ENCODE measurements at regions not wholly inside any gene's neighbourhood (a gene's known extent, or its start where the extent isn't known, plus 50 kb on each side); places are given as distances from the start of the nearest gene placed in this dataset.
A peak's percentile ranks its signal among the peaks of the same experiment; 100 is the strongest.

GRCh38 chr16:55252577-55252976, 71.4 kb upstream of the IRX6 start:
- Mint-ChIP-seq H3K9me3 (peaks cover 3 to 23% (median 10%) of the 10 kb centered on the region in 9 donors), H3K27ac (no peak overlapping the region), H3K36me3 (peaks cover 0 to 7% (median 0%) of the 10 kb centered on the region in 3 donors), H3K4me1 (no peaks in the 10 kb centered on the region), H3K4me3 (no peak overlapping the region), H3K27me3 (peaks cover 5 to 45% (median 18%) of the 10 kb centered on the region in 5 donors)
- POLR2A ChIA-PET: no interaction called here
- DNase-seq (no peak), ATAC-seq (no peak)

DNA sequence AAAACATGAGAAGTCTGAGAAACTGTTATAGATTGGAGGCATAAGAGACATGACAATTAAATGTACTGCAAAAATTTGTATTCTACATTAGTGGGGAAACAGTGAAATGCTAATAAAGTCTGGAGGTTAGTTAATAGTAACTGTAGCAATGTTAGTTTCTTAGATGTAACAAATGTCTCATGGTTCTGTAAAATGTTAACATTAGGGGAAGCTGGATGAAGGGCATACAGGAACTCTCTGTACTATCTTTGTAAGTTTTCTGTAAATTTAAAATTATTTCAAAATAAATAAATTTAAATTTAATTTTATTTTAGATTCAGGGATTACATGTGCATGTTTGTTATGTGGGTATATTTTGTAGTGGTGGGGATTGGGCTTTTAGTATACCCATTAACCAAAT, 70.0 kb upstream of the IRX6 start:
- Mint-ChIP-seq H3K4me3 (no peak overlapping the region), H3K27me3 (peaks cover 5 to 37% (median 18%) of the 10 kb centered on the region in 5 donors), H3K36me3 (peaks cover 0 to 7% (median 0%) of the 10 kb centered on the region in 3 donors), H3K27ac (no peak overlapping the region), H3K4me1 (no peaks in the 10 kb centered on the region), H3K9me3 (peaks cover 3 to 23% (median 10%) of the 10 kb centered on the region in 9 donors)
- DNase-seq: no peak
- ATAC-seq: no peak
- POLR2A ChIA-PET: no interaction called here

- no peak for ATAC-seq
- DNase-seq: no peak
- Mint-ChIP-seq H3K27ac (no peak overlapping the region), H3K27me3 (peaks cover 6 to 28% (median 9%) of the 10 kb centered on the region in 5 donors), H3K36me3 (peaks cover 0 to 7% (median 0%) of the 10 kb centered on the region in 3 donors), H3K4me1 (no peaks in the 10 kb centered on the region), H3K9me3 (peaks cover 3 to 23% (median 10%) of the 10 kb centered on the region in 9 donors), H3K4me3 (no peak overlapping the region)
- POLR2A ChIA-PET: no interaction called here
Measured at GRCh38 chr16:55255733-55256282, 68.2 kb upstream of the IRX6 start.

DNA sequence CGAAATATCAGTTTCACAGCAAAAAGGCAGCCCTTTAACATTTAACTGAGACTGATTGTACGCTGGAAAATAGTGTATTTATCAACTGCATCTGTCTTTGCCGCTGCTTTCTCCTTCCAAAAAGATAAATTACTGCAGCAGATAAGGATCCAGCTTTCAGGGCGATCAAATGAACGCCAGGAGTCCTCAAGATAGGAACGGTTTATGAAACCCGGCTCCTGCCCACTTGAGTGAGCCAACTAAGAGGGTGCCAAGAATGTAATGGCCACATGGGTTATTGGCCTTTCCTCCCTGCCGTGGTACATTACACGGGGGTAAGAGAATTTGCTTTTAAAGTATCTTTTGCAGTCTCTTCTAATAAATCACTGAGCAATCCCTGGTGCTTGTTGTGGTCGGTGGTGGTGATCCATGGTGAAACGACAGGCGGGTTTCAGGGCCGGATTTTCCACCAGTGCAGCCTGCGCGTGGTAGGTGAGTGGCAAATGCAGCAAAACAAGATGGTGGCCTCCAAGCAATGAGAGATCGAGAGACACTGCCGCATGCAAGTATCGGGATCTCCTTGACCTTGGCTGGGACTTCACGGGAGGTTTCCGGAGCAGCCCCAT, 67.5 kb upstream of the IRX6 start:
- no peak for ATAC-seq
- peaks cover 2 to 21% (median 6%) of the 10 kb centered on the region in 5 donors for H3K27me3 Mint-ChIP-seq
- POLR2A ChIA-PET: no interaction called here
- no peak overlapping the region for H3K27ac Mint-ChIP-seq
- H3K4me1 Mint-ChIP-seq: no peaks in the 10 kb centered on the region
- H3K36me3 Mint-ChIP-seq: peaks cover 0 to 7% (median 0%) of the 10 kb centered on the region in 3 donors
- H3K9me3 Mint-ChIP-seq: peaks cover 3 to 23% (median 10%) of the 10 kb centered on the region in 9 donors
- H3K4me3 Mint-ChIP-seq: no peak overlapping the region
- no peak for DNase-seq

- Mint-ChIP-seq H3K27me3 (peaks cover 1 to 21% (median 6%) of the 10 kb centered on the region in 5 donors), H3K27ac (no peak overlapping the region), H3K36me3 (peaks cover 0 to 7% (median 0%) of the 10 kb centered on the region in 3 donors), H3K4me1 (no peaks in the 10 kb centered on the region), H3K4me3 (no peak overlapping the region), H3K9me3 (peaks cover 3 to 20% (median 7%) of the 10 kb centered on the region in 9 donors)
- ATAC-seq: no peak
- peak in 6 of 10 donors; percentile 3 to 25 (median 21) for DNase-seq
- POLR2A ChIA-PET: no interaction called here
Measured at GRCh38 chr16:55257966-55258613, 65.9 kb upstream of the IRX6 start.

DNA sequence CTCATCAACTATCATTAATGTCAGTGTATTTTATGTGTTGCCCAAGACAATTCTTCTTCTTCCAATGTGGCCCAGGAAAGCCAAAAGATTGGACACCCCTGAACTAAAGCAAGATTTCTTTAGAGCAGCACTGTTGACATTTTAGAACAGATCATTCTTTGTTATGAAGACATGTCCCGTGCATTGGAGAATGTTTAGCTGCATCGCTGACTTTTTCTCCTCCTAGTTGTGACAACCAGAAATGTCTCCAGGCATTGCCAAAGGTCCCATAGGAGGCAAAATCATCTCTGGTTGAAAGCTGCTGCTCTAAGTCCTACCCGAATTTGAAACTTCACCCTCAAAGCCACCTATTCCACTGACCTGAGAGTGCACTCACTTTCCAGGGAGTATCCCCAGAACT, 62.7 kb upstream of the IRX6 start:
- no peaks in the 10 kb centered on the region for H3K4me1 Mint-ChIP-seq
- no peak overlapping the region for H3K4me3 Mint-ChIP-seq
- peaks cover 6 to 26% (median 9%) of the 10 kb centered on the region in 5 donors for H3K27me3 Mint-ChIP-seq
- no peak for ATAC-seq
- POLR2A ChIA-PET: no interaction called here
- DNase-seq: no peak
- no peaks in the 10 kb centered on the region for H3K36me3 Mint-ChIP-seq
- no peak overlapping the region for H3K27ac Mint-ChIP-seq
- peaks cover 0 to 4% (median 0%) of the 10 kb centered on the region in 9 donors for H3K9me3 Mint-ChIP-seq

- ATAC-seq (no peak), DNase-seq (no peak)
- Mint-ChIP-seq H3K4me3 (no peak overlapping the region), H3K4me1 (no peaks in the 10 kb centered on the region), H3K36me3 (no peaks in the 10 kb centered on the region), H3K9me3 (peaks cover 0 to 5% (median 0%) of the 10 kb centered on the region in 9 donors), H3K27ac (no peak overlapping the region), H3K27me3 (peaks cover 4 to 17% (median 8%) of the 10 kb centered on the region in 5 donors)
- POLR2A ChIA-PET: no interaction called here
Measured at GRCh38 chr16:55263271-55264250, 60.4 kb upstream of the IRX6 start.

DNA sequence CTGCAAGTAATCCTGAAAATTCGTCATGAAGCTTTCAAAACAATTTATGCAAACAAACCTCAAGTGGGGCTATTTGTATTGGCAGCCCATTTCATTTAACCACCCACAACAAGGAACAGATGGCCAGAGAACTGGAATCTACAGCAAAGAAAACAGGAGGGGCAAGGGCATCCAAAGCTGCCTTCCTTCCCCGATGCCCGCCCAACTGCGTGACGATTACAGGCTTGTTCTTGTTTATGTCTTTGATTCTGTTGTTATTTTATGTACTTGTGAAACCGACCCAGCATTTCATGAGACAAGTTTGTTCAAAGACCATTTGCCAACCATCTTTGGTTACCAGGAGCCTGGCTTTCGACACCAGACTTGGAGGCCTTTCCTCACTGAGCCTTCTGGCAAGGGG, 59.1 kb upstream of the IRX6 start:
- DNase-seq (no peak), ATAC-seq (no peak)
- Mint-ChIP-seq H3K27ac (no peak overlapping the region), H3K4me1 (no peaks in the 10 kb centered on the region), H3K36me3 (no peaks in the 10 kb centered on the region), H3K4me3 (no peak overlapping the region), H3K27me3 (peaks cover 10 to 24% (median 13%) of the 10 kb centered on the region in 5 donors), H3K9me3 (peaks cover 0 to 6% (median 0%) of the 10 kb centered on the region in 9 donors)
- POLR2A ChIA-PET: no interaction called here

GRCh38 chr16:55265926-55266325, 58.1 kb upstream of the IRX6 start:
- peaks cover 8 to 24% (median 13%) of the 10 kb centered on the region in 5 donors for H3K27me3 Mint-ChIP-seq
- DNase-seq (no peak), ATAC-seq (no peak)
- no peaks in the 10 kb centered on the region for H3K4me1 Mint-ChIP-seq
- no peaks in the 10 kb centered on the region for H3K36me3 Mint-ChIP-seq
- H3K27ac Mint-ChIP-seq: no peak overlapping the region
- no peak overlapping the region for H3K4me3 Mint-ChIP-seq
- H3K9me3 Mint-ChIP-seq: peaks cover 0 to 6% (median 0%) of the 10 kb centered on the region in 9 donors
- POLR2A ChIA-PET: no interaction called here

DNA sequence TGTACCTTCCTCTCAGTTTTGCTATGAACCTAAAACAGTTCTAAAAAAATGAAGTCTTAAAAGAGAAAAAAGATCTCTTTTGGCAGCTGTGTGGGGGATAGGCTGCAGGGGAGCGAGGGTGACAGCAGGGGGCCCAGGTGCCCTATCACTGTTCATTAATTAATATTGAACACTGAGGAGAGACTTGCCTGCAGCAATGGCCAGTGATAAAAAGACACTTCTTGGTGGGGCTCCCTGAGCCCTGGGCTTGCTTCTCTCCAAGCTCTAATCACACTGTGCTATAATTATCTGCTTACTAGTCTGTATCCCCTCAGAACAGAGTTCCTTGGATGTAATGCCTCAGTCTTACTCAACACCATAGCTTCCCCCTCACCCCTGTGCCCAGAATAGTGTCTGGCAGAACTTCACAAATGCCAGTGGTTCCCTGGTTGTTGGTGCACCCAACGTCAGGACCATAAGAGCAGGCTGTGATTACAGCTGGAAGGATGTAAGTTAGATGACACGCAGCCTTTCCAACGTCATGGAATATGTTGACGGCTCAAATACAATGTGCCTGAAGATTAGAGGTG, 52.0 kb upstream of the IRX6 start:
- peak overlapping the region in 1 of 10 donors; percentile 0 for H3K27ac Mint-ChIP-seq
- no peak overlapping the region for H3K4me3 Mint-ChIP-seq
- no peaks in the 10 kb centered on the region for H3K36me3 Mint-ChIP-seq
- POLR2A ChIA-PET: no interaction called here
- H3K4me1 Mint-ChIP-seq: no peaks in the 10 kb centered on the region
- no peak for ATAC-seq
- H3K27me3 Mint-ChIP-seq: peaks cover 5 to 14% (median 7%) of the 10 kb centered on the region in 5 donors
- no peak for DNase-seq
- peaks cover 0 to 6% (median 0%) of the 10 kb centered on the region in 9 donors for H3K9me3 Mint-ChIP-seq

DNA sequence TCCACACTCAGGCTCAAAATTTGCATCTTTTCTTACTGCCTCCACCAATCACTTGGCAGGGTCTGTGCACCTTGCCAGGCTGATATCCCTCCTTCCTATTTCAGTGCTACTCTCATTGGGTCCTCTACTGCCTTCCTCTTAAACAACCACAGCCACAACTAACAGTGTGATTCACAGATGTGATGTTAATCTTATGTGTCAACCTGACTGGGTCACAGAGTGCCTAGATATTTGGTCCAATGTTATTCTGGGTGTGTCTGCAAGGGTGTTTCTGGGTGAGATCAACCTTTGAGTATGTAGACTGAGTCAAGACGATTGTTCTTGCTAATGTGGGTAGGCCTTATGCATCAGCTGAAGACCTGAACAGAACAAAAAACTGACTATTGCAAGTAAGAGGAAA, 51.3 kb upstream of the IRX6 start:
- H3K27me3 Mint-ChIP-seq: peaks cover 5 to 14% (median 9%) of the 10 kb centered on the region in 5 donors
- POLR2A ChIA-PET: no interaction called here
- no peak overlapping the region for H3K4me3 Mint-ChIP-seq
- H3K36me3 Mint-ChIP-seq: no peaks in the 10 kb centered on the region
- ATAC-seq (no peak), DNase-seq (no peak)
- no peaks in the 10 kb centered on the region for H3K4me1 Mint-ChIP-seq
- peaks cover 0 to 6% (median 0%) of the 10 kb centered on the region in 9 donors for H3K9me3 Mint-ChIP-seq
- H3K27ac Mint-ChIP-seq: no peak overlapping the region

- H3K9me3 Mint-ChIP-seq: peaks cover 0 to 6% (median 0%) of the 10 kb centered on the region in 9 donors
- H3K4me3 Mint-ChIP-seq: no peak overlapping the region
- POLR2A ChIA-PET: no interaction called here
- H3K27ac Mint-ChIP-seq: no peak overlapping the region
- H3K4me1 Mint-ChIP-seq: no peaks in the 10 kb centered on the region
- no peaks in the 10 kb centered on the region for H3K36me3 Mint-ChIP-seq
- DNase-seq (no peak), ATAC-seq (no peak)
- peaks cover 5 to 17% (median 9%) of the 10 kb centered on the region in 5 donors for H3K27me3 Mint-ChIP-seq
Measured at GRCh38 chr16:55273356-55273755, 50.6 kb upstream of the IRX6 start.

All from naive thymus-derived CD8-positive, alpha-beta T cell (primary cell).